Rectal smooth muscle tissue (tissue), 1 donor: ENCODE measurements at regions not wholly inside any gene's neighbourhood (a gene's known extent, or its start where the extent isn't known, plus 50 kb on each side); places are given as distances from the start of the nearest gene placed in this dataset.
"Not testable (repeated sequence)": the region's sequence is repeated elsewhere in the genome, so short reads cannot be mapped to it uniquely, and the experiment has no call there.

ENCODE experiments used
- H3K27ac ChIP-seq: one replicate; pipeline ENCODE4 v1.7.0; 2013; ENCODE audit warnings: low read depth, low read length, inconsistent platforms
- H3K27me3 ChIP-seq: one replicate; pipeline ENCODE4 v1.7.0; 2013; ENCODE audit warnings: low read length; ENCODE audit not compliant: control insufficient read depth, insufficient read depth
- H3K36me3 ChIP-seq: one replicate; pipeline ENCODE4 v1.7.0; 2013; ENCODE audit warnings: low read length; ENCODE audit not compliant: control insufficient read depth, insufficient read depth
- H3K4me1 ChIP-seq: one replicate; pipeline ENCODE4 v1.7.0; 2013; ENCODE audit warnings: low read length; ENCODE audit not compliant: control insufficient read depth, insufficient read depth
- H3K4me3 ChIP-seq: one replicate; pipeline ENCODE4 v1.7.0; 2013; ENCODE audit warnings: low read length
- H3K9ac ChIP-seq: one replicate; pipeline ENCODE4 v1.7.0; 2013; ENCODE audit warnings: low read length

DNA sequence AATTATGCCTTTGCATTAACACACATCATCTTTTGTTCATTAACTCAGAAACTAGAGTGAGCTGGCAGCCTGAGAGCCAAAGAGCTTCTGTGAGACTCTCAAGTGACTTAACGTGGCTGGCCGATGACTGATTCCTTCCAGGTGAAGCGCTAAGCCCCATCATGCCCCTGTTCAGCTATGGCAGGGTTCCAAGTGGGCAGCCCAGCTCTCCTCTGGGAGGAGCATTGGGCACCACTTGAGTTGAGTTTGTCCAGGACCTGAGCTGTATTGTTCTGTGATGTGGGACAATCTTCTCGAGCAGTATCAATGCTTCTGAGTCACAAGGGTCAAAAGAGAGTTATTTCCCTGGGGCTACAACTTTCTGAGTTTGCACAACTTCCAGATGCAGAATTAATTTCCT lies 53.3 kb upstream of the DPP6 start:
- not testable (repeated sequence) for H3K4me3 ChIP-seq, H3K27me3 ChIP-seq, H3K9ac ChIP-seq, H3K27ac ChIP-seq, H3K36me3 ChIP-seq, H3K4me1 ChIP-seq
